ENCODE measurements at regions not wholly inside any gene's neighbourhood (a gene's known extent, or its start where the extent isn't known, plus 50 kb on each side); places are given as distances from the start of the nearest gene placed in this dataset.
"Not testable (repeated sequence)": the region's sequence is repeated elsewhere in the genome, so short reads cannot be mapped to it uniquely, and the experiment has no call there.

DNA sequence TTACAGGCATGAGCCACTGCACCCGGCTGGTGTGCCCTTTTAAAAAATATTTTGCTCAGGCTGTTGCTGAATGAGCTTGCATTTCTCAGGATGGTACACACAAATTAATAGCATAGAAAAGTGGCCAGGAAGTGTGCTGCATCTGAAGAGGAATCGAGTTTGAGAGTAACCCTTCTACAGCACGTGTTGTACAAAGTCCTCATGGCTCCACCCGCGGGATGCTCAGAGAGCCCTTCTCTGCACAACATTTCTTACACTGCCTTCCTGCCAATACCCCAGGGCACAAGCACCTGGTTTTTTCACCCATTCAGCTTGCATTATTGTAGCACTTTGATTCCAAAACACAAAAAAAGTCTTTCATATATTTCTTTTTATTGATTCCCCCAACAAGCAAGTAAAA lies 90.1 kb upstream of the NEDD4L start:
- no peak overlapping the region for H3K27ac ChIP-seq
- TF ChIP-seq, protein P1, sequence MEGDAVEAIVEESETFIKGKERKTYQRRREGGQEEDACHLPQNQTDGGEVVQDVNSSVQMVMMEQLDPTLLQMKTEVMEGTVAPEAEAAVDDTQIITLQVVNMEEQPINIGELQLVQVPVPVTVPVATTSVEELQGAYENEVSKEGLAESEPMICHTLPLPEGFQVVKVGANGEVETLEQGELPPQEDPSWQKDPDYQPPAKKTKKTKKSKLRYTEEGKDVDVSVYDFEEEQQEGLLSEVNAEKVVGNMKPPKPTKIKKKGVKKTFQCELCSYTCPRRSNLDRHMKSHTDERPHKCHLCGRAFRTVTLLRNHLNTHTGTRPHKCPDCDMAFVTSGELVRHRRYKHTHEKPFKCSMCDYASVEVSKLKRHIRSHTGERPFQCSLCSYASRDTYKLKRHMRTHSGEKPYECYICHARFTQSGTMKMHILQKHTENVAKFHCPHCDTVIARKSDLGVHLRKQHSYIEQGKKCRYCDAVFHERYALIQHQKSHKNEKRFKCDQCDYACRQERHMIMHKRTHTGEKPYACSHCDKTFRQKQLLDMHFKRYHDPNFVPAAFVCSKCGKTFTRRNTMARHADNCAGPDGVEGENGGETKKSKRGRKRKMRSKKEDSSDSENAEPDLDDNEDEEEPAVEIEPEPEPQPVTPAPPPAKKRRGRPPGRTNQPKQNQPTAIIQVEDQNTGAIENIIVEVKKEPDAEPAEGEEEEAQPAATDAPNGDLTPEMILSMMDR (conservative IDR thresholded peaks at IDR 0.05): no peak

DNA sequence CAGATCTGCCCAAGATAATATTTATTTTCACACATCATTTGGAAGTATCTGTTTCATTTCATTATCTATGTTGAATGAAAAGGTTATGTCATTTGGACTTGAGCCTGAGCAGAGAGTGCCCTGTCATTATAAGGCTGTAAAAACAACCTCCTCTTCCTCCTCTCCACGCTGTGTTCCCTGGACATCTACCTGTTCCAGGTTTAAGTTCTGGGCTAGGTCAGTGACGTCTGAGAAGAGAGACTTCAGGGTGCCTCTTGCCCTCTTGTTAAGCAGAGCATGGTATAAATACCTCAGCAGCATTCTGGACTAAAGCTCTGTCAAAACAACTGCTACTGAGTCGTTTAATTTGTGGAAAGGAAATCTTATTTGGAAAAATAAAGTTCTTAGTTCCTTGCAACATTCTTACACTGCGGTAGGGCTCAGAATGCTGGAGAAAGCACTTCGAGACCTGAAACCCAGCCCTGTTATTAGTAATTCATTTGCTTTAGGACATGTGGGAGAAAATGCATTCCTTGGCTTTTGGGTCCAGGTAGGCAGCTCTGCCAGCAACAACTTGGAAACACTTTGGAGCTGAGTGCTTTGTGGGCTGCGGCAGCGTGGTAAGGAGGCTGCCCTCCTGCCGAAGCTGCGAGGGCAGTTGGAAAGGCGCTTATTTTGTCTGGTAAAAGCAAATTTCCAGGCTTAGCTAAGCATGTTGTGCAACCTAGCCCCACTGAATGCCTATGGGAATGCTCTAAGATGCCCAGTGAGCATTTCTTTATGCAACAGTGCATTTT lies 91.8 kb upstream of the NEDD4L start:
- no peak overlapping the region for H3K27ac ChIP-seq
- TF ChIP-seq, protein P1 (conservative IDR thresholded peaks at IDR 0.05): no peak

DNA sequence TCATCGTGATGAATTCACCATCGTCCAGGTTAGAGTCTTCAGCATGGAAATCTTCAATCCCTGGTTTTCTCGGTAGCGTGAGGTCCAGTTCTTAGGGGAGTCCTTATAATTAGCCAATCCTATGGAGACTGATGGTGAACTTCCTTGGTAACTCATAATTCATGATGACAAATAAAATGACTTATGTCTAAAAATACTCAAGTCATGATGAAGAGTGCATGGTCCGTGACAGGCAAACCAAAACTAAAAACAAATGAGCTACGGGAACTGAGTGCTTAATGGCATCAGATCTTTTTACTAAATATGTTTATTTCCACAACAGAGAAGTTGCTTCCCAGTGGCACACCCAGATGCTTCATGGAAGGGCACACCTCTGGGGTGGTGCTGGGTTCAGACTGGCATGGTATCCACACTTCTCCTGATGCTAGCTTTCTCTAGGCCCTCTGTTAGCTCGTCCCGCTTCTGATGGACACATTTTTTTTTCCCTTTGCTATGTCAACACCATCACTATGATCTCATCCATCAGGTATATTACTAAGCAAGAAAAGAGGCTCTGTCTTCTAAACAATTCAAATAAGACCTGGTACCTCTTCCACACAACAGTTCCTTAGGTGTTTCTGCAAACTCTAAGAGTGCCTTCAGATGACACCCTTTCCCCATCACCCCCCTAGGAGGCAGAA lies 92.8 kb upstream of the NEDD4L start:
- no peak overlapping the region for H3K27ac ChIP-seq
- TF ChIP-seq, protein P1 (conservative IDR thresholded peaks at IDR 0.05): no peak

GRCh38 chr18:57950542-57950941 lies 93.5 kb upstream of the NEDD4L start:
- H3K27ac ChIP-seq: no peak overlapping the region
- TF ChIP-seq, protein P1 (conservative IDR thresholded peaks at IDR 0.05): no peak

GRCh38 chr18:57949335-57949734 lies 94.7 kb upstream of the NEDD4L start:
- H3K27ac ChIP-seq: not testable (repeated sequence)

DNA sequence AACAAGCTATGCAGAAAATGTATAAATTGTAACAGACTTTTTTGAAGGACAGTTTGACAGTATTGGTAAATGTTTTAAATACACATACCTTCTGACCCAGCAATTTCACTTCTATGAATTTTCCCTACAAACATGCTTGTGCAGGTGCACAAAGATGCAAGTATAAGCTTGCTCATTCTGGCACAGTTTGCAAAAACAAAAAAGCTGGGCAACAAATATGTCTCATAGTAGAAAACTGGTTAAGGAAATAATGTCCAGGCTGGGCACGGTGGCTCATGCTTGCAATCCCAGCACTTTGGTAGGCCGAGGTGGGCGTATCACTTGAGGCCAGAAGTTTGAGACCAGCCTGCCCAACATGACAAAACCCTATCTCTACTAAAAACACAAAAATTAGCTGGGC lies 96.9 kb upstream of the NEDD4L start:
- no peak overlapping the region for H3K27ac ChIP-seq
- TF ChIP-seq, protein P1 (conservative IDR thresholded peaks at IDR 0.05): no peak

- H3K27ac ChIP-seq: no peak overlapping the region
- TF ChIP-seq, protein P1 (conservative IDR thresholded peaks at IDR 0.05): no peak
These were observed 100.3 kb upstream of the NEDD4L start for GRCh38 chr18:57943723-57944122.

DNA sequence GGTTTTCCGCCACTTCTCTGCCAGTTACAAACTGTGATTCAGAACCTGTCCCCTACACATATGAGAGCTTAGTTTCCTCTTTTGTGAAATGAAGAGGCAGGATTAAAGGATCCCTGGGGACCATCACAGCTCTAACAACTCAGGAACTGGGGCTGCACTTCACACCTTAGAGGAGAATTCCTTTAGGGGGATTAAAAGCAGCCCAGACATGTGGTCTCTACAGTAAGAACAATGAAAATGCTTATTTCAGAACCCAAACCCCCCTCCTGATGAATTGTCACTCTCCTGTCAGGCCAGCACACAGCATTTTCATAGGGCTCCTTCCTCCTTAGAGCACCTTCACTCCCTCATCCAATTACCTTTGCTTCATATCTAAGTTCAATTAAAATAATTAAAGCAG lies 101.5 kb upstream of the NEDD4L start:
- H3K27ac ChIP-seq: no peak overlapping the region
- TF ChIP-seq, protein P1 (conservative IDR thresholded peaks at IDR 0.05): no peak

Measured in VCaP (cell line).